CD4-positive, alpha-beta memory T cell (primary cell): ENCODE measurements at regions not wholly inside any gene's neighbourhood (a gene's known extent, or its start where the extent isn't known, plus 50 kb on each side); places are given as distances from the start of the nearest gene placed in this dataset.

Experiments
- CTCF ChIA-PET: fragments of 350-600 bp; sonication (Branson Sonifier 250); formaldehyde crosslinking; loops from one replicate; lab custom pipeline; 2021; ENCODE audit warnings: inconsistent platforms; ENCODE audit not compliant: partially characterized antibody; lab: Charles Lee
- POLR2A ChIA-PET: fragments of 350-600 bp; sonication (Branson Sonifier 250); formaldehyde crosslinking; loops from one replicate; lab custom pipeline; 2021; ENCODE audit not compliant: partially characterized antibody; lab: Charles Lee
- DNase-seq, 5 donors: peaks; one replicate each; pipeline versions ENCODE4 v3.0.0 to v3.0.0-alpha.2; 2020 to 2022; ENCODE audit warnings: mixed read lengths in 1 of 5
- H3K27ac ChIP-seq: one replicate; pipeline ENCODE4 v1.7.0; 2013; ENCODE audit warnings: low read depth, low read length
- H3K27me3 ChIP-seq: 2 replicates; pipeline ENCODE4 v1.7.0; 2013; ENCODE audit warnings: mild to moderate bottlenecking, low read length, moderate library complexity; ENCODE audit not compliant: insufficient read depth
- H3K36me3 ChIP-seq: 2 replicates; pipeline ENCODE4 v1.7.0; 2013; ENCODE audit warnings: mild to moderate bottlenecking, low read length, moderate library complexity; ENCODE audit not compliant: insufficient read depth
- H3K4me1 ChIP-seq: 2 replicates; pipeline ENCODE4 v1.7.0; 2013; ENCODE audit warnings: mild to moderate bottlenecking, low read length, moderate library complexity; ENCODE audit not compliant: insufficient read depth
- H3K4me3 ChIP-seq, 2 donors: one replicate each; pipeline ENCODE4 v1.7.0; 2013; ENCODE audit warnings: low read length in 2 of 2, mild to moderate bottlenecking in 1 of 2
- H3K9me3 ChIP-seq, 2 donors: one replicate each; pipeline ENCODE4 v1.7.0; 2013; ENCODE audit warnings: low read length in 2 of 2, control low read depth in 1 of 2; ENCODE audit not compliant: control insufficient read depth in 1 of 2
- H3K27ac Mint-ChIP-seq, 7 donors: one replicate each; pipeline ENCODE4 v1.8.0; 2020 to 2021; ENCODE audit warnings: mixed read lengths in 7 of 7, mild to moderate bottlenecking in 6 of 7, inconsistent platforms in 3 of 7, moderate library complexity in 3 of 7
- H3K27me3 Mint-ChIP-seq, 2 donors: one replicate each; pipeline ENCODE4 v1.8.0; 2020 to 2021; ENCODE audit warnings: mixed read lengths in 2 of 2
- H3K36me3 Mint-ChIP-seq, 2 donors: one replicate each; pipeline ENCODE4 v1.8.0; 2020 to 2021; ENCODE audit warnings: mixed read lengths in 2 of 2, inconsistent platforms in 1 of 2, mild to moderate bottlenecking in 1 of 2
- H3K4me1 Mint-ChIP-seq, 4 donors: one replicate each; pipeline ENCODE4 v1.8.0; 2020 to 2021; ENCODE audit warnings: mixed read lengths in 4 of 4, mild to moderate bottlenecking in 1 of 4
- H3K4me3 Mint-ChIP-seq, 8 donors: one replicate each; pipeline ENCODE4 v1.8.0; 2020 to 2021; ENCODE audit warnings: mixed read lengths in 8 of 8, mild to moderate bottlenecking in 7 of 8, moderate library complexity in 6 of 8, inconsistent platforms in 3 of 8
- H3K9me3 Mint-ChIP-seq, 8 donors: one replicate each; pipeline ENCODE4 v1.8.0; 2020 to 2021; ENCODE audit warnings: mixed read lengths in 8 of 8, mild to moderate bottlenecking in 5 of 8, inconsistent platforms in 3 of 8, moderate library complexity in 1 of 8
- intact Hi-C: fragments of 100-400 bp; cut with micrococcal nuclease; formaldehyde crosslinking; loops from one replicate; pipeline ENCODE4 v1.15.1; 2023

- Histone ChIP-seq H3K4me1 (peaks cover 9% of the 10 kb centered on the region), H3K9me3 (no peaks in the 10 kb centered on the region), H3K36me3 (no peaks in the 10 kb centered on the region), H3K27ac (no peak overlapping the region), H3K27me3 (peaks cover 65% of the 10 kb centered on the region), H3K4me3 (no peak overlapping the region)
- Mint-ChIP-seq H3K4me1 (peaks cover 6 to 10% (median 10%) of the 10 kb centered on the region in 4 donors), H3K9me3 (no peaks in the 10 kb centered on the region), H3K36me3 (no peaks in the 10 kb centered on the region), H3K27me3 (peaks cover 66 to 80% of the 10 kb centered on the region in 2 donors), H3K4me3 (no peak overlapping the region), H3K27ac (no peak overlapping the region)
- intact Hi-C loops: no loop called here
- POLR2A ChIA-PET: no interaction called here
- CTCF ChIA-PET: interaction anchor here (0.9 to 1.2 kb wide), 2 partner anchors 10 to 72 kb away, joined by 3 to 4 read pairs; no protein-coding TSS in a partner anchor
- no peak for DNase-seq
These were observed 57.2 kb upstream of the LBX1 start for GRCh38 chr10:101286248-101287046.

GRCh38 chr10:101287183-101287996, 58.1 kb upstream of the LBX1 start:
- Mint-ChIP-seq H3K27ac (no peak overlapping the region), H3K4me1 (peaks cover 6 to 14% (median 10%) of the 10 kb centered on the region in 4 donors), H3K27me3 (peaks cover 62 to 71% of the 10 kb centered on the region in 2 donors), H3K4me3 (no peak overlapping the region), H3K9me3 (no peaks in the 10 kb centered on the region), H3K36me3 (no peaks in the 10 kb centered on the region)
- ChIA-PET POLR2A (no interaction called here), CTCF (interaction anchor here (0.9 to 6.7 kb wide), 6 partner anchors 10 to 74 kb away, joined by 3 to 49 read pairs (median 5); no protein-coding TSS in a partner anchor)
- H3K4me1 ChIP-seq: peaks cover 16% of the 10 kb centered on the region
- no peak overlapping the region for H3K4me3 ChIP-seq
- no peak overlapping the region for H3K27ac ChIP-seq
- H3K27me3 ChIP-seq: peaks cover 58% of the 10 kb centered on the region
- no peak for DNase-seq
- H3K9me3 ChIP-seq: no peaks in the 10 kb centered on the region
- intact Hi-C loops: no loop called here
- no peaks in the 10 kb centered on the region for H3K36me3 ChIP-seq

GRCh38 chr10:101287997-101288635, 58.9 kb upstream of the LBX1 start:
- peaks cover 6 to 19% (median 12%) of the 10 kb centered on the region in 4 donors for H3K4me1 Mint-ChIP-seq
- CTCF ChIA-PET: interaction anchor here (1.1 to 6.7 kb wide), 5 partner anchors 10 to 179 kb away, joined by 3 to 49 read pairs (median 6); no protein-coding TSS in a partner anchor
- POLR2A ChIA-PET: no interaction called here

GRCh38 chr10:101289541-101289940, 60.3 kb upstream of the LBX1 start:
- H3K36me3 Mint-ChIP-seq: no peaks in the 10 kb centered on the region
- Histone ChIP-seq H3K36me3 (no peaks in the 10 kb centered on the region), H3K4me1 (peaks cover 23% of the 10 kb centered on the region), H3K27me3 (peaks cover 60% of the 10 kb centered on the region), H3K9me3 (no peaks in the 10 kb centered on the region), H3K4me3 (no peak overlapping the region), H3K27ac (no peak overlapping the region)
- no peak overlapping the region for H3K27ac Mint-ChIP-seq
- CTCF ChIA-PET: interaction anchor here (1.0 to 6.7 kb wide), 7 partner anchors 8 to 178 kb away, joined by 3 to 49 read pairs (median 6); no protein-coding TSS in a partner anchor
- POLR2A ChIA-PET: no interaction called here
- intact Hi-C loops: no loop called here
- peaks cover 59 to 64% of the 10 kb centered on the region in 2 donors for H3K27me3 Mint-ChIP-seq
- no peak for DNase-seq
- H3K4me3 Mint-ChIP-seq: no peak overlapping the region
- H3K4me1 Mint-ChIP-seq: peaks cover 2 to 19% (median 8%) of the 10 kb centered on the region in 4 donors
- no peaks in the 10 kb centered on the region for H3K9me3 Mint-ChIP-seq

More at GRCh38 chr10:101287997-101288635, 58.9 kb upstream of the LBX1 start:
- no peak overlapping the region for H3K27ac Mint-ChIP-seq
- no peak for DNase-seq
- Histone ChIP-seq H3K27me3 (peaks cover 59% of the 10 kb centered on the region), H3K36me3 (no peaks in the 10 kb centered on the region), H3K4me1 (peaks cover 23% of the 10 kb centered on the region), H3K27ac (no peak overlapping the region), H3K9me3 (no peaks in the 10 kb centered on the region), H3K4me3 (no peak overlapping the region)
- H3K9me3 Mint-ChIP-seq: no peaks in the 10 kb centered on the region
- H3K4me3 Mint-ChIP-seq: no peak overlapping the region
- intact Hi-C loops: no loop called here
- H3K36me3 Mint-ChIP-seq: no peaks in the 10 kb centered on the region
- H3K27me3 Mint-ChIP-seq: peaks cover 59 to 68% of the 10 kb centered on the region in 2 donors

GRCh38 chr10:101290431-101290830, 61.2 kb upstream of the LBX1 start:
- H3K9me3 Mint-ChIP-seq: no peaks in the 10 kb centered on the region
- H3K4me3 ChIP-seq: no peak overlapping the region
- intact Hi-C loops: no loop called here
- DNase-seq: no peak
- H3K27ac ChIP-seq: no peak overlapping the region
- H3K27me3 ChIP-seq: peaks cover 51% of the 10 kb centered on the region
- CTCF ChIA-PET: interaction anchor here (1.0 to 6.7 kb wide), 8 partner anchors 12 to 279 kb away, joined by 3 to 49 read pairs (median 4); no protein-coding TSS in a partner anchor
- H3K4me1 ChIP-seq: peaks cover 19% of the 10 kb centered on the region
- POLR2A ChIA-PET: no interaction called here
- peaks cover 0 to 19% (median 5%) of the 10 kb centered on the region in 4 donors for H3K4me1 Mint-ChIP-seq
- peak overlapping the region in 4 of 8 donors; percentile 25 to 50 (median 30) for H3K4me3 Mint-ChIP-seq
- H3K36me3 Mint-ChIP-seq: no peaks in the 10 kb centered on the region
- peaks cover 54 to 62% of the 10 kb centered on the region in 2 donors for H3K27me3 Mint-ChIP-seq
- H3K9me3 ChIP-seq: no peaks in the 10 kb centered on the region
- no peak overlapping the region for H3K27ac Mint-ChIP-seq
- H3K36me3 ChIP-seq: no peaks in the 10 kb centered on the region

- Histone ChIP-seq H3K36me3 (no peaks in the 10 kb centered on the region), H3K27ac (no peak overlapping the region), H3K4me3 (no peak overlapping the region), H3K27me3 (peaks cover 50% of the 10 kb centered on the region), H3K4me1 (peaks cover 19% of the 10 kb centered on the region), H3K9me3 (no peaks in the 10 kb centered on the region)
- intact Hi-C loops: loop anchor here (1.0 kb wide), 2 partner anchors 77 to 130 kb away; no protein-coding TSS in a partner anchor
- ChIA-PET POLR2A (interaction anchor here (1.3 kb wide), 1 partner anchor 72 kb away, joined by 3 read pairs; no protein-coding TSS in a partner anchor), CTCF (interaction anchor here (1.1 to 6.7 kb wide), 7 partner anchors 12 to 279 kb away, joined by 3 to 49 read pairs (median 5); no protein-coding TSS in a partner anchor)
- H3K27ac Mint-ChIP-seq: no peak overlapping the region
- no peaks in the 10 kb centered on the region for H3K9me3 Mint-ChIP-seq
- H3K4me1 Mint-ChIP-seq: peaks cover 0 to 19% (median 5%) of the 10 kb centered on the region in 4 donors
- no peak for DNase-seq
- H3K27me3 Mint-ChIP-seq: peaks cover 56 to 63% of the 10 kb centered on the region in 2 donors
- no peaks in the 10 kb centered on the region for H3K36me3 Mint-ChIP-seq
- peak overlapping the region in 3 of 8 donors; percentile 7 to 34 (median 25) for H3K4me3 Mint-ChIP-seq
These were observed 61.6 kb upstream of the LBX1 start for GRCh38 chr10:101290881-101291280.
